Mucosa of rectum (tissue), 2 donors: ENCODE measurements at regions not wholly inside any gene's neighbourhood (a gene's known extent, or its start where the extent isn't known, plus 50 kb on each side); places are given as distances from the start of the nearest gene placed in this dataset.
"Not testable (repeated sequence)": the region's sequence is repeated elsewhere in the genome, so short reads cannot be mapped to it uniquely, and the experiment has no call there.

Experiments used
- H3K27ac ChIP-seq, 2 donors: one replicate each; pipeline ENCODE4 v1.7.0; 2013; ENCODE audit warnings: inconsistent platforms in 2 of 2, low read depth in 2 of 2, low read length in 2 of 2
- H3K27me3 ChIP-seq, 2 donors: one replicate each; pipeline ENCODE4 v1.7.0; 2013; ENCODE audit warnings: low read length in 2 of 2; ENCODE audit not compliant: control insufficient read depth in 2 of 2, insufficient read depth in 2 of 2
- H3K36me3 ChIP-seq, 2 donors: one replicate each; pipeline ENCODE4 v1.7.0; 2013; ENCODE audit warnings: low read length in 2 of 2; ENCODE audit not compliant: control insufficient read depth in 2 of 2, insufficient read depth in 2 of 2
- H3K4me1 ChIP-seq, 2 donors: one replicate each; pipeline ENCODE4 v1.7.0; 2013; ENCODE audit warnings: low read length in 2 of 2, mild to moderate bottlenecking in 1 of 2; ENCODE audit not compliant: control insufficient read depth in 2 of 2, insufficient read depth in 2 of 2
- H3K4me3 ChIP-seq, 2 donors: one replicate each; pipeline ENCODE4 v1.7.0; 2013; ENCODE audit warnings: low read length in 2 of 2
- H3K9ac ChIP-seq, 2 donors: one replicate each; pipeline ENCODE4 v1.7.0; 2013; ENCODE audit warnings: low read length in 2 of 2, low read depth in 1 of 2, mild to moderate bottlenecking in 1 of 2
- H3K9me3 ChIP-seq, 2 donors: one replicate each; pipeline ENCODE4 v1.7.0; 2013; ENCODE audit warnings: low read length in 2 of 2; ENCODE audit not compliant: control insufficient read depth in 2 of 2
- donor health status: healthy.
- donor health status: Normal muscosa, but diverticular disease.

GRCh38 chr16:29222615-29223014, 183.9 kb downstream of the NPIPB11 start:
- H3K9ac ChIP-seq, H3K9me3 ChIP-seq, H3K4me1 ChIP-seq, H3K4me3 ChIP-seq, H3K36me3 ChIP-seq, H3K27me3 ChIP-seq, H3K27ac ChIP-seq: not testable (repeated sequence)

GRCh38 chr16:29222008-29222407, 184.5 kb downstream of the NPIPB11 start:
- not testable (repeated sequence) for H3K27ac ChIP-seq, H3K9ac ChIP-seq, H3K4me3 ChIP-seq, H3K36me3 ChIP-seq, H3K9me3 ChIP-seq, H3K27me3 ChIP-seq, H3K4me1 ChIP-seq

DNA sequence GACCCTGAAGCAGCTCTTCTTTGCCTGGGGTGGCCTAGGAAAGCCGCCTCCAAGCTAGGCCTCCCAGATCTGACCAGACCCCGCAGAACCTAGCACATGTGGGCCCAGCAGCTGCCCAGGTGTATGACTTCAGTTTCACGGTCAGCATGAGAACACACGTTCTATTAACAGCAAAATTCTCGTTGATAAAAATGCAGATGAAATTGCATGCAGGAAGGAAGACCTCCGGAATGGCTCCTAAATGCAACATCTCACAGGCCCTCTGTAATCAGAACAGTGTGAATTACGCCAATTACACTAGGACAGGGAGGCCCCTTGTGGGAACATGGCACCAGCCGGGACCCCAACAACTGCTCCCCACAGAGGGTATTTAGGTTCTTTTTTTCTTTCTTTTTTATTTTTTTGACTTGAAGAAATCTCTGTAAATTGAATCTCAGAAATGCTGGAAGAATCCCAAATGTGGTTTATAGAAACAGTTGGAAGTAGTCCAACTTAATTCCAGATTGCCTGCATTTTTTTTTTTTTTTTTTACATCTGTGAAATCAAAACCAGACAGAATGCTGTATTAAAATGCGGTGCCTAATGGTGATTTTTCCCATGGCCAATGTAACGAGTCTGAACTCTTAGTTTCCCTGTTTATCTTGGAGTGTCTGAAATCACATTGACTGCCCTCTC, 185.1 kb downstream of the NPIPB11 start:
- not testable (repeated sequence) for H3K9ac ChIP-seq, H3K27ac ChIP-seq, H3K36me3 ChIP-seq, H3K4me3 ChIP-seq, H3K27me3 ChIP-seq, H3K4me1 ChIP-seq, H3K9me3 ChIP-seq

GRCh38 chr16:29220647-29221191, 185.8 kb downstream of the NPIPB11 start:
- H3K4me3 ChIP-seq, H3K27ac ChIP-seq: not testable (repeated sequence)

GRCh38 chr16:29219966-29220646, 186.4 kb downstream of the NPIPB11 start:
- H3K4me1 ChIP-seq, H3K4me3 ChIP-seq, H3K27me3 ChIP-seq, H3K36me3 ChIP-seq, H3K9ac ChIP-seq, H3K27ac ChIP-seq, H3K9me3 ChIP-seq: not testable (repeated sequence)

More at GRCh38 chr16:29220647-29221191, 185.8 kb downstream of the NPIPB11 start:
- not testable (repeated sequence) for H3K4me1 ChIP-seq, H3K36me3 ChIP-seq, H3K9me3 ChIP-seq, H3K9ac ChIP-seq, H3K27me3 ChIP-seq

DNA sequence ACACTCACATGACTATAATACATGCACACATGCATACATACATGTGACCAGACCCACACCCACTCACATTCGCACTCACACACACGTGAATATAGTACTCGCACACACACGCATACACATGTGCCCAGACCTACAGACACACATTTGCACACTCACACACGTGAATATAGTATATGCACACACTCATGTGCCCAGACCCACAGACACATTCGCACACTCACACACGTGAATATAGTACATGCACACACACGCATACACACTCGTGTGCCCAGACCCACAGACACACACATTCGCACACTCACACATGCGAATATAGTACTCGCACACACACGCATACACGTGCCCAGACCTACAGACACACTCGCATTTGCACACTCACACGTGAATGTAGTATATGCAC, 186.9 kb downstream of the NPIPB11 start:
- not testable (repeated sequence) for H3K4me3 ChIP-seq, H3K27ac ChIP-seq, H3K9ac ChIP-seq, H3K9me3 ChIP-seq, H3K36me3 ChIP-seq, H3K27me3 ChIP-seq, H3K4me1 ChIP-seq

GRCh38 chr16:29218649-29219048, 187.9 kb downstream of the NPIPB11 start:
- H3K4me3 ChIP-seq, H3K9ac ChIP-seq, H3K27me3 ChIP-seq, H3K4me1 ChIP-seq, H3K36me3 ChIP-seq, H3K27ac ChIP-seq, H3K9me3 ChIP-seq: not testable (repeated sequence)

DNA sequence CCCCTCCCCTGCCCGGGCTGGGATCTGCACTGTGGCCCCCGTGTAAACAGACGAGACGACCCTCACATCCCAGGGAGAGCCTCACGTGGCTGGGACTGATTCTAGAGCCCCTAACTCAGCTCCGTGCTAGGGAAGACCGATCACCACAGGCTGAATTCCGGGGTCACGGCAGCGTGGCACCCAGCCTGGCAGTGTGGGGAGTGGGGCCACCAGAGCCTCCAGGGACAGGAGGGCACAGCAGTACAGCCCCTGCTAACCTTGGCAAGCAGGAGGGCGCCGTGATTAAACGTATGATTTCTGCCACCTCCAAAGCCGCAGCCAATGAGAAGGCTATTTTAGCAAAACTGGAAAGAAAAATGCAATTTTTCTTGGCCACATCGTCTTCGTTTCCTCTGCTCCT, 188.3 kb downstream of the NPIPB11 start:
- H3K9me3 ChIP-seq, H3K36me3 ChIP-seq, H3K27ac ChIP-seq, H3K4me3 ChIP-seq, H3K9ac ChIP-seq, H3K4me1 ChIP-seq, H3K27me3 ChIP-seq: not testable (repeated sequence)

- H3K4me1 ChIP-seq, H3K27ac ChIP-seq, H3K4me3 ChIP-seq, H3K27me3 ChIP-seq, H3K9ac ChIP-seq, H3K9me3 ChIP-seq, H3K36me3 ChIP-seq: not testable (repeated sequence)
These were observed 188.8 kb downstream of the NPIPB11 start for GRCh38 chr16:29217752-29218126.

GRCh38 chr16:29217104-29217751, 189.3 kb downstream of the NPIPB11 start:
- not testable (repeated sequence) for H3K4me3 ChIP-seq, H3K27me3 ChIP-seq, H3K36me3 ChIP-seq, H3K9me3 ChIP-seq, H3K4me1 ChIP-seq, H3K27ac ChIP-seq, H3K9ac ChIP-seq
